GM06990 (cell line): ENCODE measurements at regions not wholly inside any gene's neighbourhood (a gene's known extent, or its start where the extent isn't known, plus 50 kb on each side); places are given as distances from the start of the nearest gene placed in this dataset.

Experiments used
- DNase-seq: peaks from one replicate; pipeline ENCODE4 v3.0.0-alpha.2; 2011; ENCODE audit not compliant: insufficient read length; ENCODE audit errors: extremely low read depth
- H3K27me3 ChIP-seq: replicated peaks from 2 replicates; pipeline ENCODE4 v1.6.0; 2011; ENCODE audit warnings: low read length; ENCODE audit not compliant: control insufficient read depth, insufficient read depth
- H3K36me3 ChIP-seq: 2 replicates; pipeline ENCODE4 v1.5.1; 2011; ENCODE audit warnings: low read length; ENCODE audit not compliant: control insufficient read depth, insufficient read depth
- H3K4me3 ChIP-seq: replicated peaks from 2 replicates; pipeline ENCODE4 v1.5.1; 2011; ENCODE audit warnings: low read depth, mild to moderate bottlenecking, control low read depth, low read length
- CTCF ChIP-seq: IDR thresholded peaks from 2 replicates; pipeline ENCODE4 v1.5.1; 2011; ENCODE audit warnings: low read length, control low read depth, mild to moderate bottlenecking, inconsistent platforms; ENCODE audit not compliant: insufficient read depth, poor library complexity, severe bottlenecking

- Histone ChIP-seq H3K27me3 (no peaks in the 10 kb centered on the region; the same call in 1 of the 2 replicates), H3K36me3 (no peaks in the 10 kb centered on the region), H3K4me3 (no peak overlapping the region)
- DNase-seq = no peak
- TF ChIP-seq CTCF = no peak
These were observed 255.2 kb upstream of the ZMIZ1 start for GRCh38 chr10:78813526-78813925.

- no peak for TF ChIP-seq CTCF
- Histone ChIP-seq H3K4me3 (no peak overlapping the region), H3K27me3 (no peaks in the 10 kb centered on the region; the same call in 1 of the 2 replicates), H3K36me3 (no peaks in the 10 kb centered on the region)
- DNase-seq = no peak
These were observed 254.8 kb upstream of the ZMIZ1 start for GRCh38 chr10:78813998-78814399.

GRCh38 chr10:78814407-78814806 is 254.4 kb upstream of the ZMIZ1 start:
- no peak for TF ChIP-seq CTCF
- H3K36me3 ChIP-seq = no peaks in the 10 kb centered on the region

GRCh38 chr10:78815702-78816334 is 252.9 kb upstream of the ZMIZ1 start:
- Histone ChIP-seq H3K27me3 (no peaks in the 10 kb centered on the region; the same call in 1 of the 2 replicates), H3K4me3 (no peak overlapping the region), H3K36me3 (no peaks in the 10 kb centered on the region)
- DNase-seq = no peak
- no peak for TF ChIP-seq CTCF

More at GRCh38 chr10:78814407-78814806, 254.4 kb upstream of the ZMIZ1 start:
- no peak for DNase-seq
- Histone ChIP-seq H3K27me3 (no peaks in the 10 kb centered on the region; the same call in 1 of the 2 replicates), H3K4me3 (no peak overlapping the region)

GRCh38 chr10:78817361-78817760 is 251.4 kb upstream of the ZMIZ1 start:
- Histone ChIP-seq H3K27me3 (no peaks in the 10 kb centered on the region; the same call in 1 of the 2 replicates), H3K4me3 (no peak overlapping the region), H3K36me3 (no peaks in the 10 kb centered on the region)
- DNase-seq = no peak
- TF ChIP-seq CTCF = no peak
